WERI-Rb-1 (cell line): ENCODE measurements at regions not wholly inside any gene's neighbourhood (a gene's known extent, or its start where the extent isn't known, plus 50 kb on each side); places are given as distances from the start of the nearest gene placed in this dataset.
"Not testable (repeated sequence)": the region's sequence is repeated elsewhere in the genome, so short reads cannot be mapped to it uniquely, and the experiment has no call there.

Source experiments
- DNase-seq: peaks from one replicate; pipeline ENCODE4 v3.0.0-alpha.2; 2020
- H3K27ac ChIP-seq: fragments of 250-450 bp; sonication (Bioruptor Pico); 2 replicates; pipeline ENCODE4 v1.5.1; 2020; ENCODE audit warnings: mild to moderate bottlenecking, moderate library complexity
- H3K27me3 ChIP-seq: fragments of 250-450 bp; sonication (Bioruptor Pico); 2 replicates; pipeline ENCODE4 v1.5.1; 2021; ENCODE audit warnings: mild to moderate bottlenecking, low read depth, moderate library complexity; ENCODE audit not compliant: insufficient read depth, severe bottlenecking
- H3K36me3 ChIP-seq: fragments of 250-450 bp; sonication (Bioruptor Pico); 2 replicates; pipeline ENCODE4 v1.5.1; 2020; ENCODE audit warnings: mild to moderate bottlenecking, moderate library complexity
- H3K4me3 ChIP-seq: 2 replicates; pipeline ENCODE4 v1.5.1; 2011; ENCODE audit warnings: low read depth, mild to moderate bottlenecking, control low read depth, low read length
- H3K9me3 ChIP-seq: fragments of 250-450 bp; sonication (Bioruptor Pico); 2 replicates; pipeline ENCODE4 v1.5.1; 2021; ENCODE audit warnings: mild to moderate bottlenecking, moderate library complexity; ENCODE audit not compliant: severe bottlenecking
- CTCF ChIP-seq: IDR thresholded peaks from 2 replicates; pipeline ENCODE4 v1.5.1; 2011; ENCODE audit warnings: low read depth, mild to moderate bottlenecking, control low read depth, inconsistent platforms, low read length

DNA sequence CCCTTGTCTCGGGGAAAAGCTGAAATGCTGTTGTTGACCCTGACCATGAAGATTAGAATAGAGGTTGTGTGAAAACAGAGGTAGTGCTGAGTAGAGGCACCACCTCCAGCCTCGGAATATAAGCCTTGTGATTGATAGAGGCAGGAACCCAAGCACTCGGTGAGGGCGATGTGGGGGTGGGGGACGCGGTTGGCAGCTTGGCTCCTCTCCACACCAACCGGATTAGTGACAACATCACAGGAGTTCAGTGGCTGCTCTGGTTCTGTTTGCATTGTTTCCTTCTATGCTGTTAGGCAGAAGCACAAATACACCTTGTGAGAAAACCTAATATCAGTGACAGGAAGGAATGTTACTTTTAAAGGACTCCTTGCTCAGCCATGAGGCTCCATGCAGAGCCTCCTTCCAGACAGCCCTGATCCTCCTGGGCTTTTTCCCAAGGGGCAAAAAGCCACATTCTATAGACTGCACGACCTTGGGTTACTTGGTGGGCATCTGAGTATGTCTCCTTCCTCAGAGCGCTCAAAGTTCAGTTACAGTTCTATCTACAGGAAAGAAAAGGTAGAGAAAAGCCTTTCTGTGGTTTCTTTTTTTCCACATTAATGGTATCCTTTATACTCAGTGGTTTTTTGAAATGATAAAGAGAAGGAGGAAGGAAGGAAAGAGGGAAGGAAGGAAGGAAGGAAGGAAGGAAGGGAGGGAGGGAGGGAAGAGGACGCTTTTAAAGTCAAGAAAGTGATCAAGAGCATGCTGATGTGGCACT, 150.4 kb upstream of the NOCT start:
- Histone ChIP-seq H3K27ac (peak overlapping the region; percentile 47), H3K4me3 (no peak overlapping the region), H3K36me3 (no peaks in the 10 kb centered on the region), H3K27me3 (no peaks in the 10 kb centered on the region), H3K9me3 (no peaks in the 10 kb centered on the region)
- TF ChIP-seq CTCF, result no peak
- DNase-seq, result peak; percentile 74

DNA sequence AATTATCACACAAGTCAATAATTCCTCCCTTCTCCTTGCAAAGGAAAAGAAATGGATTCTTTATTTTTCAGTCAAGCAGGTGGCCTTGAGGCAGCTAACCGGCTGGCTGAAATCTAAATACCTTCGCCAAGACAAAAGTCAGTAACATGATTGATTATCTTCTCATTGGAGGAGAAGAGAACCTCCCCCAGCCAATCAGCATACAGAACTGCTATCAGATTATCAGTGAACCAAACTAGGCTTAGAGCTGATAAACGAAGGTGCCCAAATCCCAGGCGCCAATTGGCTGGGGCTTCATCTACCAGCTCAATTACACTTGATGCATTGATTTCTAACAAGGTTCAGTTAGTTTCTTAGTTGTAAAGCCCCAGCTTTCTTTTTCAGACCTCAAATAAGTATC, 152.4 kb upstream of the NOCT start:
- no peak for DNase-seq
- H3K4me3 ChIP-seq, result no peak overlapping the region
- H3K9me3 ChIP-seq, result no peaks in the 10 kb centered on the region
- no peaks in the 10 kb centered on the region for H3K36me3 ChIP-seq
- TF ChIP-seq CTCF, result no peak
- H3K27me3 ChIP-seq, result no peaks in the 10 kb centered on the region
- H3K27ac ChIP-seq, result no peak overlapping the region

- Histone ChIP-seq H3K4me3 (no peak overlapping the region), H3K9me3 (no peaks in the 10 kb centered on the region), H3K36me3 (no peaks in the 10 kb centered on the region), H3K27ac (no peak overlapping the region), H3K27me3 (no peaks in the 10 kb centered on the region)
- DNase-seq, result no peak
- TF ChIP-seq CTCF, result no peak
Measured at GRCh38 chr4:138861135-138861534, 154.4 kb upstream of the NOCT start.

- not testable (repeated sequence) for DNase-seq, H3K36me3 ChIP-seq
Measured at GRCh38 chr4:138860357-138860756, 155.2 kb upstream of the NOCT start.

GRCh38 chr4:138859254-138859653, 156.3 kb upstream of the NOCT start:
- H3K27ac ChIP-seq, result no peak overlapping the region

More at GRCh38 chr4:138860357-138860756, 155.2 kb upstream of the NOCT start:
- H3K27me3 ChIP-seq, H3K9me3 ChIP-seq, H3K4me3 ChIP-seq, H3K27ac ChIP-seq: not testable (repeated sequence)

DNA sequence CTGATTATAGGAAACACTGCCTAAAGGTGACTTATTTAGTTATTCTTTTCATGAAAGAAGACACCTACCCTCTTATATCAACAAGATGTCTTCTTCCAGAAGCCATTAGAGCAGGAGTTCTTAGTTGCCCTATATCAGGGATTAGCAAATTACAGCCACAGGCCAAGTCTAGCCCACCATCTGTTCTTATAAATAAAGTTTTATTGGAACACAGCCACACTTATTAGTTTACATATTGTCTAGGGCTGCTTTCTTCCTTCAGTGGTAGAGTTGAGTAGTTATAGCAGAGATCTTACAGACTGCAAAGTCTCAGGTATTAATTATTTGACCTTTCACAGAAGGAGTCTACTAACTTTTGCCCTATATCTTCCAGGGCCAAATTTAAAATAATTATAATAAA, 157.2 kb upstream of the NOCT start:
- Histone ChIP-seq H3K4me3 (no peak overlapping the region), H3K27me3 (no peaks in the 10 kb centered on the region), H3K36me3 (no peaks in the 10 kb centered on the region), H3K9me3 (no peaks in the 10 kb centered on the region), H3K27ac (no peak overlapping the region)
- DNase-seq, result no peak
- no peak for TF ChIP-seq CTCF

More at GRCh38 chr4:138859254-138859653, 156.3 kb upstream of the NOCT start:
- H3K4me3 ChIP-seq, result no peak overlapping the region
- DNase-seq, result no peak
- no peaks in the 10 kb centered on the region for H3K9me3 ChIP-seq
- H3K27me3 ChIP-seq, result no peaks in the 10 kb centered on the region
- H3K36me3 ChIP-seq, result no peaks in the 10 kb centered on the region
- no peak for TF ChIP-seq CTCF
